HepG2 (cell line): ENCODE measurements at regions not wholly inside any gene's neighbourhood (a gene's known extent, or its start where the extent isn't known, plus 50 kb on each side); places are given as distances from the start of the nearest gene placed in this dataset.

Experiments used
- CTCF ChIP-seq: sonication (generic); formaldehyde crosslinking; IDR thresholded peaks from 2 replicates; pipeline ENCODE4 v1.5.0; 2020; ENCODE audit warnings: mild to moderate bottlenecking, missing genetic modification reagents, moderate library complexity
- GABPA ChIP-seq, 2 experiments: IDR thresholded peaks; 2 replicates each; pipeline ENCODE4 v1.6.1; 2011 to 2016; ENCODE audit warnings: low read depth in 2 of 2, low read length in 1 of 2, missing biosample characterization in 1 of 2, missing genetic modification characterization in 1 of 2
- HDAC1 ChIP-seq: sonication (generic); formaldehyde crosslinking; IDR thresholded peaks from 2 replicates; pipeline ENCODE4 v1.5.1; 2020; ENCODE audit warnings: mild to moderate bottlenecking, missing genetic modification reagents
- IKZF1 ChIP-seq: fragments of 450-650 bp; IDR thresholded peaks from 2 replicates; pipeline ENCODE4 v1.7.1; 2016
- JUN ChIP-seq: sonication (generic); formaldehyde crosslinking; IDR thresholded peaks from 2 replicates; pipeline ENCODE4 v1.4.0; 2020; ENCODE audit warnings: mild to moderate bottlenecking, missing genetic modification reagents
- NFYB ChIP-seq: sonication (generic); formaldehyde crosslinking; IDR thresholded peaks from 2 replicates; pipeline ENCODE4 v1.4.0; 2020; ENCODE audit warnings: missing genetic modification reagents
- NPAS2 ChIP-seq: sonication (generic); formaldehyde crosslinking; IDR thresholded peaks from 2 replicates; pipeline ENCODE4 v1.8.0; 2022; ENCODE audit warnings: mild to moderate bottlenecking, missing genetic modification reagents, borderline replicate concordance
- RFX5 ChIP-seq: IDR thresholded peaks from 2 replicates; pipeline ENCODE4 v1.6.1; 2011; ENCODE audit warnings: low read depth, low read length, improper control_type of control experiment
- SP2 ChIP-seq: sonication (generic); formaldehyde crosslinking; IDR thresholded peaks from 2 replicates; pipeline ENCODE4 v1.5.1; 2020; ENCODE audit warnings: mild to moderate bottlenecking, missing genetic modification reagents
- SUZ12 ChIP-seq: fragments of 150-350 bp; IDR thresholded peaks from 2 replicates; pipeline ENCODE4 v1.6.1; 2014; ENCODE audit warnings: low read depth, low read length
- TEAD3 ChIP-seq: optimal IDR thresholded peaks from 2 replicates; pipeline ENCODE3; 2016; ENCODE audit warnings: borderline replicate concordance
- ZNF362 ChIP-seq: sonication (generic); formaldehyde crosslinking; IDR thresholded peaks from 2 replicates; pipeline ENCODE4 v1.4.0; 2020; ENCODE audit warnings: missing genetic modification reagents, mild to moderate bottlenecking, borderline replicate concordance
- TF ChIP-seq, protein P1 (sequence below), 2 experiments: sonication (generic) in 1 of 2; formaldehyde crosslinking in 1 of 2; IDR thresholded peaks; 2 replicates each; pipeline versions ENCODE4 v1.4.0 to v1.6.1; 2018 to 2020; ENCODE audit warnings: missing genetic modification reagents in 2 of 2, borderline replicate concordance in 1 of 2, low read depth in 1 of 2, mild to moderate bottlenecking in 1 of 2, missing biosample characterization in 1 of 2
- TF ChIP-seq, protein P2 (sequence below): sonication (generic); formaldehyde crosslinking; IDR thresholded peaks from 2 replicates; pipeline ENCODE4 v1.4.0; 2020; ENCODE audit warnings: mild to moderate bottlenecking, missing genetic modification reagents

- TF ChIP-seq CTCF (no peak), IKZF1 (no peak), NPAS2 (CRISPR knock-in tag) (no peak), JUN (CRISPR knock-in tag) (no peak), SP2 (CRISPR knock-in tag) (no peak), RFX5 (no peak), NFYB (CRISPR knock-in tag) (no peak), ZNF362 (CRISPR knock-in tag) (no peak), SUZ12 (no peak), GABPA (IDR thresholded peaks at IDR 0.05; ENCODE audit: low read depth, low read length) (no peak), GABPA (CRISPR knock-in tag; IDR thresholded peaks at IDR 0.05; ENCODE audit: low read depth) (no peak), HDAC1 (CRISPR knock-in tag) (no peak), TEAD3 (no peak)
- TF ChIP-seq, protein P1, sequence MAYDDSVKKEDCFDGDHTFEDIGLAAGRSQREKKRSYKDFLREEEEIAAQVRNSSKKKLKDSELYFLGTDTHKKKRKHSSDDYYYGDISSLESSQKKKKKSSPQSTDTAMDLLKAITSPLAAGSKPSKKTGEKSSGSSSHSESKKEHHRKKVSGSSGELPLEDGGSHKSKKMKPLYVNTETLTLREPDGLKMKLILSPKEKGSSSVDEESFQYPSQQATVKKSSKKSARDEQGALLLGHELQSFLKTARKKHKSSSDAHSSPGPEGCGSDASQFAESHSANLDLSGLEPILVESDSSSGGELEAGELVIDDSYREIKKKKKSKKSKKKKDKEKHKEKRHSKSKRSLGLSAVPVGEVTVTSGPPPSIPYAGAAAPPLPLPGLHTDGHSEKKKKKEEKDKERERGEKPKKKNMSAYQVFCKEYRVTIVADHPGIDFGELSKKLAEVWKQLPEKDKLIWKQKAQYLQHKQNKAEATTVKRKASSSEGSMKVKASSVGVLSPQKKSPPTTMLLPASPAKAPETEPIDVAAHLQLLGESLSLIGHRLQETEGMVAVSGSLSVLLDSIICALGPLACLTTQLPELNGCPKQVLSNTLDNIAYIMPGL (CRISPR knock-in tag; IDR thresholded peaks at IDR 0.05; ENCODE audit: borderline replicate concordance in 1 of 2, low read depth in 1 of 2), result no peak
- TF ChIP-seq, protein P2, sequence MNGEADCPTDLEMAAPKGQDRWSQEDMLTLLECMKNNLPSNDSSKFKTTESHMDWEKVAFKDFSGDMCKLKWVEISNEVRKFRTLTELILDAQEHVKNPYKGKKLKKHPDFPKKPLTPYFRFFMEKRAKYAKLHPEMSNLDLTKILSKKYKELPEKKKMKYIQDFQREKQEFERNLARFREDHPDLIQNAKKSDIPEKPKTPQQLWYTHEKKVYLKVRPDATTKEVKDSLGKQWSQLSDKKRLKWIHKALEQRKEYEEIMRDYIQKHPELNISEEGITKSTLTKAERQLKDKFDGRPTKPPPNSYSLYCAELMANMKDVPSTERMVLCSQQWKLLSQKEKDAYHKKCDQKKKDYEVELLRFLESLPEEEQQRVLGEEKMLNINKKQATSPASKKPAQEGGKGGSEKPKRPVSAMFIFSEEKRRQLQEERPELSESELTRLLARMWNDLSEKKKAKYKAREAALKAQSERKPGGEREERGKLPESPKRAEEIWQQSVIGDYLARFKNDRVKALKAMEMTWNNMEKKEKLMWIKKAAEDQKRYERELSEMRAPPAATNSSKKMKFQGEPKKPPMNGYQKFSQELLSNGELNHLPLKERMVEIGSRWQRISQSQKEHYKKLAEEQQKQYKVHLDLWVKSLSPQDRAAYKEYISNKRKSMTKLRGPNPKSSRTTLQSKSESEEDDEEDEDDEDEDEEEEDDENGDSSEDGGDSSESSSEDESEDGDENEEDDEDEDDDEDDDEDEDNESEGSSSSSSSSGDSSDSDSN, result no peak
Observed at GRCh38 chr4:107408968-107409367, 311.1 kb downstream of the PAPSS1 start.
